SH-SY5Y (cell line): ENCODE measurements at regions not wholly inside any gene's neighbourhood (a gene's known extent, or its start where the extent isn't known, plus 50 kb on each side); places are given as distances from the start of the nearest gene placed in this dataset.

Experiments used
- GATA2 ChIP-seq: IDR thresholded peaks from 2 replicates; pipeline ENCODE4 v1.6.1; 2011; ENCODE audit warnings: mild to moderate bottlenecking, low read depth, low read length
- GATA3 ChIP-seq: IDR thresholded peaks from 2 replicates; pipeline ENCODE4 v1.6.1; 2011; ENCODE audit warnings: low read depth, mild to moderate bottlenecking, low read length, moderate library complexity

DNA sequence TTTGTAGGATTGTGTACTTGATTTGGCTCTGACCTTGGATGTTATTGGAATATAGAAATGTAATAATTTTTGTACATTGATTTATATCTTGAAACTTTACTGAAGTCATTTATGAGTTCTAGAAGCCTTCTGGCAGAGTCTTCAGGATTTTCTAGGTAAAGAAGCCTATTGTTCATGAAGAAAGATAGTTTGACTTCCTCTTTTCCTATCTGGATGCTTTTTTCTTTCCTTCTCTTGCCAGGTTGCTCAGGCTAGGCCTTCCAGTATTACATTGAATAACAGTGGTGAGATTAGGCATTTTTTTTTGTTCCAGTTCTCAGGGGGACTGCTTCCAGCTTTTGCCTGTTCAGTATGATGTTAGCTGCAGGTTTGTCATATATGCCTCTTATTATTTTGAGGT is 191.1 kb downstream of the NAA11 start:
- TF ChIP-seq GATA2 (no peak), GATA3 (no peak)
